T-helper 2 cell (primary cell): ENCODE measurements at regions not wholly inside any gene's neighbourhood (a gene's known extent, or its start where the extent isn't known, plus 50 kb on each side); places are given as distances from the start of the nearest gene placed in this dataset.
A peak's percentile ranks its signal among the peaks of the same experiment; 100 is the strongest.

ENCODE experiments used
- DNase-seq, 5 experiments: peaks; one replicate each; pipeline versions ENCODE4 v3.0.0 to v3.0.0-alpha.2; 2012 to 2022

DNA sequence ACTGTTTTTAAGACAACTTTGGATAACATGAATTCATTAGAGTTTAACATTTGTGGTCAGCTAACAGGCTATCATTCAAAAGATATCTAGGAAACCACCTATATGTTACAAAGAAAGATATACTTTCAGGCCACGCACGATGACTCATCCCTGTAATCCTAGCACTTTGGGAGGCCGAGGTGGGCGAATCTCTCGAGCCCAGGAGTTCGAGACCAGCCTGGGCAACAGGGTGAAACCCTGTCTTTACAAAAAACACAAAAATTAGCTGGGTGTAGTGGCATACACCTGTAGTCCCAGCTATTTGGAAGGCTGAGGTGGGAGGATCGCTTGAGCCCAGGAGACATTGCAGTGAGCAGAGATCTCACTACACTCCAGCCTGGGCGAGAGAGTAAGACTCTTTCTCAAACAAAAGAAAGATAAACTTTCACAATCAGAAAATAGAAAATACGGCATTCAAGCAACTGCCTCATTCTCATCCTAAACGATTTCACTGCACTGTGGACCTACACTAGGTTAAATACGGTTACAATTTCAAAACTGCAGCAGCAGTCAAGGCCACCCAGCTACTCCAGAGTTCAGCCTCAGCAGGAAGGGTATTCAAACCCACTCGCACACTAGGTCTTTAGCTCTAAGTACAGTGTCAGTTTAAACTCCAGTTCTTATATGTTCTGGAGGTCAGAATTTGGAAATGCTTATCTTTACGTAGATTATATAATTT is 250.0 kb upstream of the SLC39A10 start:
- DNase-seq = peak in 1 of 5 experiments; percentile 47

DNA sequence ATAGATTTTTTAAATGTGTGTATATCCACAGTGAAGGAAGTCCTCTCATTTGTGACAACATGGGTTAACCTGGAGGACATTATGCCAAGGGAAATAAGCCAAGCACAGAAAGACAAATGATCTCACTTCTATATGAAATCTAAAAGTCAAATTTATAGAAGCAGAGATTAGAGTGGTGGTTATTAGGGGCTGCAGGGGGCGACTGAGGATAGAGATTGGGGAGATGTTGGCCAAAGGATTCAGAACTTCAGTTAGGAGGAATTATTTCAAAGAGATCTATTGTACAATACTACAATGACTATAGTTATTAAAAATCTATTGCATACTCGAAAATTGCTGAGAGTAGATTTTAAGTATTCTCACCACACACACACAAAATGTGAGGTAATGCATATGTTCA is 252.4 kb upstream of the SLC39A10 start:
- peak in 1 of 5 experiments; percentile 14 for DNase-seq

DNA sequence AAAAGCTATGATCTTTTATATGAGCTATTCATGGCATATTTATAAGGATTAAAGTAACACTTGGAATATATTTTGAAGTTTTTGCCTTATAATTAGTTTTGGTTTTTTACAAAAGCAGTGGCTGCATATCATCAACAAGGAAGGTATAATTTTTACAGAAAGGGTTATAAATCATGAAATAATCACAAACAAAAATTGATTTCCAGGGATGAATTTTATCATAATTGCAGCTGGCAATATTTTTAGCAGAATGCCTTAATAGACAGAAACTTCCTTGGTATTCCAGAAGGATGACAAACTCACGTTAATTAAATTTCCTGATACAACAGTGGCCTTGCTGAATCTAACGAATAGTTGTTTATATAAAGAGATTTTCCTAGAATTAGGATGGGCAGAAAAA is 260.5 kb upstream of the SLC39A10 start:
- DNase-seq = no peak

DNA sequence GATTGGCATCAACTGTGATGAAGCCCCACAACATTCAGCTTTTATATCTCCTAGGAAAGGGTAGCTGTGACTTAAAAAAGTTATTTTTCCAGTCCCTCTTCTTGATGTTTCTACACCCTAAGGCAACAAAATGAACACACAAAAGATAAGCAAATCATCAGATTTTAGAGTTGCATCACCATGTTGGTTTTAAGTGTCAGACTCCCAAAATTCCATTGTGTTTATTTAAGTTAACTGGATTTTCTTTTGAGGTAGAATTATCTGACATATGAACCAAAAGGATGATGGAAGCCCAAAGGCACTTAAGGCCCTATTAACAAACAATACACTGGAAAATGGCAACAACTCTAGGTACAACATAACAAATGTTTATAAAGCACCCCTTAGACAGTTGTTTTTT is 261.7 kb upstream of the SLC39A10 start:
- DNase-seq = no peak

DNA sequence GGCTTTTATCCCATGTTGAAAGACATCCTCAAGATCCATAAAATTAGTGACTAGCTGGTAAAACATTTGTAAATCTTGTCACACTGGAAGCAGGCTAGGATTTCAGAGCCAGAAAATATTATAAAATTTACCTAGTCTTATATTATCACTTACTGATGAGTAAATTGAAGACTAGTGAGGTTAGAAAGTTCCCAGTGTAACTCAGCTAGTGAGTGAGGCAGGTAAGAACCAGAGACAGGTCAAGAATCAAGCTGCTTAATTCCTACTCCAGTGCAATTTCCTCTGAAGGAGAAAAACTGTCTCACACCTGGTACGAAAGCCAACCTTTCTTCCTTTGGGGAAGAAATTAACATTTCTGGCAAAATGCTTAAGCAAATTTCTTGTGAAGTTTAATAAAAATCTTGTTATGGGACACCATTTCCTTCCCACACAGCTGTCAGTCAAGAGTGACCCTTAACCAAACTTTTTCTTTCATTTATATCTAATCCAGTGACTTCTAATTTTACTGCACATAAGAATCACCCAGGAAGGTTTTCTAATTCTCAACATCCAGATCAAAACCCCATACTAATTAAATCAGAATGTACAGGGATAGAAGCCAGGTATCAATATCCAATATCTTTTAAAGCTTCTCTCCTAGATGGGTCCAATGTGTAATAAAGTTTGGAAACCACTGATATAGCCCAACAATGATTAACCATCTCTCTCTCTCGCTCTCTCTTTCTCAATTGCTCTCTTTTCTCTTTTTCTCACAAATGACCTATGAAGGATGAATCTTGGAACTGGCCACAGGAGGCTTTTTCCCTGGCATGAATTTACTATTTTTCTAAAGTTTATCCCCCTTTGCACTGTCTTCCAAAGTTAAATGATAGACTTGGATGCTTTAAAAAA is 264.3 kb upstream of the SLC39A10 start:
- no peak for DNase-seq

DNA sequence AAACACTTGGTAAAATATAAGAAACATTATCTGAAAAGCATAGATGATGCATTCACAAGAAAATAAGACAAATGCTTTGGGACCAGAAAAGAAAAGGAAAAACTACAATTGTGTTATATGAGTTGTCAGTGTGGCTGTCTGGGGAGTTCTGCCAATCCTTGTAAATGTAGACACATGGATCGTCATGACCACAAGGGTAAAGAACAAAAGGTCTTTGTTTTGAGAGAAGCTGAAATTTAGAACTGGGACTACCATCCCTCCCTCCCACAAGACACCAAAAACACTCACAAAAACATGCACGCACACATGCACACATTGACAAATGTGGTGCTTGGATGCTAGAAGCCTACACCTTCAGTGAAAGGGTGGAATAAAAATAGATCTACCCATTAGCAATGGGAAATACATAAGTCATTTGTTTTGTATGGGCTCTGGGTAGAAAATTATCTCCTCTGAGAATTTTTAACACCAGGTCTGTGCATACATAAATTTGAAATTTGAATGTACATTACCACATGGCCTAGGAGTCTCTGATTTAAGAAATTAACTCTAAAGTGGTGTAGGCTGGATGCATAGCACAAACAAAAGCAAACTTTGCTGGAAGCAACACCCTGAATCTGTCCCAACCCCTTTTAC is 266.2 kb upstream of the SLC39A10 start:
- DNase-seq = no peak

DNA sequence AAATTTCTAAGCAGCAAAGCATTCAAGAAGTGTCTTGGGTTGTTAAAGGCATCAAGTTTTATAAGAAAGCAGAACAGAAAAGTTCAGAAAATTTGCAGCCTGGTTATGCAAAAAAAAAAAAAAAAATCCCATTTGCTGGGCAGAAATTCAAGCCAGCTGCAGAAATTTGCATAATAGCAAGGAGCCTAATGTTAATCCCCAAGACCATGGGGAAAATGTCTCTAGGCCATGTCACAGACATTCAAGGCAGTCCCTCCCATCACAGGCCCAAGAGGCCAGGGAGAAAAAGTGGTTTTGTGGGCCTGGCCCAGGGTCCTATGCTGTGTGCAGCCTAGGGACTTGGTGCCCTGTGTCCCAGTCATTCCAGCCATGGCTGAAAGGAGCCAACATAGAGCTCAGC is 269.0 kb upstream of the SLC39A10 start:
- no peak for DNase-seq

DNA sequence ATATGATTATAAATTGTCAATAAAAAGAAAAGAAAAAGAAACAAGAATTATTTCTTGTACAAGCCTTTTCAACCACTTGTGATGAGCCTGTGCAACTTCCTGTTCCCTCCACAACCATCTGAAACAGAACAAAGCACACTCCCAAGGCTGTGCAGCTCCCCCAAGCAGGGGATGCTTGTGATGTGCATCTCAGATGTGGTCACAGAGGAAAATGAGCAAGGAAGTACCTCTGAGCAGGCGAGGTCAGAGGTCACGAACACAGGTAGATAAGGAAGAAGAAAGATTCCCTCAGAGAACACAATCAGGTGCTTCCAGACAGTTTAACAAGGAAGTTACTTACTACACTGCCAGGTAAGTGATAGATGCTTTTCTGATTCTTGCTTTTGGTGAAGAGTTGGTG is 274.8 kb upstream of the SLC39A10 start:
- peak in 2 of 5 experiments; percentile 4 to 60 for DNase-seq

DNA sequence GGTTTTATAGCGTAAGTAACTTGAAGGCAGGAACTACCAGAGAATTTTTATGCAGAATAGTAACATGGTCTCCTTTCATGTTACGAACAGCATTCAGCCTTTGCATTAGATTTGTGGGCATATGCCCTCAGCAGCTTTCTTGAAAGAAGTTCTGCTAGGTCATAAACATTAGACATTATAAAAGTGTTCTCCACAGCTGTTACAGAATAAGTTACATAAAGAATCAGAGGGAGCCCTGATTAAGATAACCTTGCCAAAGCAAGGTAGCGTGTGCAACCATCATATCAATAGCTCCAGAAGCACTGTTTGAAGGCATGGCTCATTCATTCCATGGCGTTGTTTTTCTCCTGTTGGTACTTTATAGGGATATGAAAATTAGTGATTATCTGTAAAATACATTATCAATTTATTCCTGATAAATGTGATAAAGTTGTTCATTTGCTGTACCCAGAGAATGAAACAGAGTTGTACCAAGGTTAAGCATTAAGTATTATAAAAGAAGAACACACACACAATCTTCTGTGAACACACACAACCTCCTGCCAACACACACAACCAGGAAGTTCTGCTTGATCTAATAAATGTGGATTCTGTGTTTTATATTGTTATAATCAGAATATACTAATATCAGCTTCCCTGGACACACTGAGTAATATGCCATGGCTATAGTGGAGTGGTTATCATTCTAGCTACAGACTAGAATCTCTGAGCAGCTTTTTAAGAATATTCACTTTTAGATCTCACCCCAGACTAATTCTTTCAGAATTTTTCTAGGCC is 286.7 kb upstream of the SLC39A10 start:
- DNase-seq = no peak

DNA sequence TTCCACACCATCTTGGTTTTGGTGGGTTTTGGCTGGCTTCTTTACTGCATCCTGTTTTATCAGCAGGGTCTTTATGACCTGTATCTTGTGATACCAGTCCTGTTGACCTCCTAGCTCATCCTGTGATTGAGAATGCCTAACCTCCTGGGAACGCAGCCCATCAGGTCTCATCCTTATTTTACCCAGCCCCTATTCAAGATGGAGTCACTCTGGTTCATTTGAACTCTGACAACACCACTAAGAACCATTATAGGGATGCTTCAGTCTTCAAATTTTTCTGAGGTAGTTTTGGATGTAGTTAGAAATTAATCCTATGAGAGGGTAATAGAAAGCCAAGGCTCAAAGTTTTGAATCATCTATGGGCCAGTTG is 287.8 kb upstream of the SLC39A10 start:
- no peak for DNase-seq

DNA sequence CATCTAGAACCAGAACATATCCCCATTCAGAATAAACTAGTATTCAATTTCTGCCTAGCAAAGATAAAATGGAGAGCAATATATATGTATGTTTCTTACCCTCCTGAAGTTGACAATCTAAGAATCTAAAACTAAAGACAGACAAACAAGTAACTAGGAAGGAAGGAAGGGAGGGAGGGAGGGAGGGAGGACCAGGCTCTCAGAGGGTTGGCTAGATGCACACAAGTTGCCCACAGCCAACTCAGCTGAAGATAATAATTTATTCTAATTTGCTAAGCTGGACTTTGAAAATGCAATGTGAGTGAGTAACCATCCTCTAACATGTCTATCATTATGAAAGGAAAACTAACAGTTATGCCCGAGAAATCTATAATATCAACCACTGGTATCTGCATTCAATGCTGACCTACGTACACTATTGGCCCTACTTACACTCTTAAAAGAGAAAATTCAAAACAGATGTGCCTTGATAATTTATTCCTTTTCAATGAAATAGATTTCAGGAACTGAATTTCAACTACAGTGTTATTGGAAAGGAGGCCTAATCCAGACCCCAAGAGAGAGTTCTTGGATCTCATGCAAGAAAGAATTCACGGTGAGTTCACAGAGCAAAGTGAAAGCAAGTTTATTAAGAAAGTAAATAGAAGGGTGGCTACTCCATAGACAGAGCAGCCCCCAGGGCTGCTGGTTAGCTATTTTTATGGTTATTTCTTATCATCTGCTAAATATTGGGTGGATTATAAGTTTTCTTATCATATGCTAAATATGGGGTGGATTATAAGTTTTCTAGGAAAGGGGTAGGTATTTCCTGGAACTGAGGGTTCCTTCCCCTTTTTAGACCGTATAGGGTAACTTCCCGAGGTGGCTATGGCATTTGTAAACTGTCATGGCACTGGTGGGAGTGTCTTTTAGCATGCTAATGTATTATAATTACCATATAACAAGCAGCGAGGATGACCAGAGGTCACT is 288.5 kb upstream of the SLC39A10 start:
- DNase-seq = no peak

DNA sequence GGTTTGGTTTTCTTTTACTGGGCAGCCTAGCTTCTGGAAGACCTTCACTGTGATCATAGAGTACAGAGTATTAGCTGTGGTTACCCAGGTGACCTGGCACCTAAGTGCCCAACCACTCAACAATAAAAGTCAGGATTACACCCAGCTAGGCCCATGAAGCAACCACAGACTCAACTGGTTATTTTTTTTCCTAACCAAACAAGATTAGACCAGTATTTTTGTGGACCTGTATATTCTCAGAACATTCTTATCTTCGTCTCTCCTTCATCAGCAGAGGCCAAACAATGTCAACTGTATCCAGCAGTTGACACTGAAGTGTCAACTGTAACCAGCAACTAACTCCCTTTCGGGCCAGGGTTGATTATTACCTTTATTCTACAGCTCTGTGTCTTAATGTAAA is 289.2 kb upstream of the SLC39A10 start:
- DNase-seq = no peak

DNA sequence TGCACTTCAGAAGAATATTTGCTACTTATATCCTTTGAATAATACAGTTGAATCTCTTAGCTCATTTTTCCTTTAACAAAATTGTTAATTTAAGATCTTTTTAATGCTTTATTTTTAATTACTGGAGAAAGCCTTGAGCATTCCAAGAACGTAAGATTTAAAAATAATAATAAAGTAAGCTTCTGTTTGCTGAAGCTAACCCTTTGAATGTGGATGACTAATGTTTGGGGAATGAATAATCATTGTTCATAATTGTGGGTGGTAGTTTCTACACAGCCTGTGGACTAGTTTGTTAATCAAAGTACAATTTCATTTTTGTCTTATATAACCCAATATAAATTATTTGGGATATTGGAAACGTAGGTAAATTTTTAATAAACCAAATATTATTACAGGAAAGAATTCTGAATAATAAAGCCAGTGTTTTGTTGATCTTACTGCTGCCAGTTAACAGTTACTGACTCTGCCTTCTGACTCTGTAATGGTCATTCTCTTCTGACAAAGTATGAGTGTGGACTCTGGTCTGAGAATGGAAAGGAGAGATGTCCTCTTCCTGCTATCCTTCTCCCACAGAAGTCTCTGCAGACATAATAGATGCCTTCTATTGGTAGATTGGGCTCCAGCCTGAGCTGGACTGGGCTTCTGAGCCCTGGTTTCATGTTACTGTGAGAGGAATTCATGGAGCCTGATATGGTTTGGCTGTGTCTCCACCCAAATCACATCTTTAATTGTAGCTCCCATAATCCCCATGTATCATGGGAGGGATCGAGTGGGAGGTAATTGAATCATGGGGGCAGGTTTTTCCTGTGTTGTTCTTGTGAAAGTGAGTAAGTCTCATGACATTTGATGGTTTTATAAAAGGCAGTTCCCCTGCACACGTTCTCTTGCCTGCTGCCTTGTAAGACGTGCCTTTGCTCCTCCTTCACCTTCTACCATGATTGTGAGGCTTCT is 292.7 kb upstream of the SLC39A10 start:
- DNase-seq = no peak

DNA sequence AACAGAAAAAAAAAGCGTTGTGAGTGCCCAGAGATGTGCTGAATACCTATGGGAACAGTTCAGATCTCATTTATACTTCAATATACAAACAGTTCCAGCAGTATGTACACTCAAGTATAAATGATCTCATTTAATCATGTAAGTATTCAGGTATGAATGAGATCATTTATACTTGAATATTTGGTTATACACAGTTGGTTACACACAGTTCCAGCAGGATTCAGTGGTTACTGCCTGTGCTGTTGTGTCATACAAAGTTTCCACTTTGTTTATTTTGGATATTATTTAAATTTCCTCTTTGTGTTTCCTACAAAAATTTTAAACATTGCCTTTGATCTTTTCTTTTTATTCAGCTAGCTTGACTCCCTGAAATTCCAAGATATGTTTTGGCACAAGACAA is 293.5 kb upstream of the SLC39A10 start:
- no peak for DNase-seq

DNA sequence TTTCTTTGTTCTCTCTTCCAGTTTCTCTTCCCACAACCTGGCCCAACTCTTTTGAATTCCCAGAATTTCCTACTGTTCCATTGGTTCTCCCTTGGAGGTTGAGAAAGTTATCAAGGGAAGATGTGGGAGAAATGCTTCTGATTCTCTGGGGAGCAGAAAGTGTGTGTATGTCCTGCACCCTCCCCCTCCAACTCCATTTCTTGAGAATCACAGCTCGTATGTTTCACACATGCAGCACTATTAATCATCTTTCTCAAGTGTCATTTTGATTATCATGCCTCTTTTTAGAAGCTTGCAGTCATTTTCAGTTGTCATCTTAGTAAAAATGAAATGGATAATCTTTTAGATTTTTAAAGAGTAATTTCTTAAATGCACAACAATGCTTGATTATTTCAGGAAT is 296.8 kb upstream of the SLC39A10 start:
- DNase-seq = peak in 1 of 5 experiments; percentile 46

DNA sequence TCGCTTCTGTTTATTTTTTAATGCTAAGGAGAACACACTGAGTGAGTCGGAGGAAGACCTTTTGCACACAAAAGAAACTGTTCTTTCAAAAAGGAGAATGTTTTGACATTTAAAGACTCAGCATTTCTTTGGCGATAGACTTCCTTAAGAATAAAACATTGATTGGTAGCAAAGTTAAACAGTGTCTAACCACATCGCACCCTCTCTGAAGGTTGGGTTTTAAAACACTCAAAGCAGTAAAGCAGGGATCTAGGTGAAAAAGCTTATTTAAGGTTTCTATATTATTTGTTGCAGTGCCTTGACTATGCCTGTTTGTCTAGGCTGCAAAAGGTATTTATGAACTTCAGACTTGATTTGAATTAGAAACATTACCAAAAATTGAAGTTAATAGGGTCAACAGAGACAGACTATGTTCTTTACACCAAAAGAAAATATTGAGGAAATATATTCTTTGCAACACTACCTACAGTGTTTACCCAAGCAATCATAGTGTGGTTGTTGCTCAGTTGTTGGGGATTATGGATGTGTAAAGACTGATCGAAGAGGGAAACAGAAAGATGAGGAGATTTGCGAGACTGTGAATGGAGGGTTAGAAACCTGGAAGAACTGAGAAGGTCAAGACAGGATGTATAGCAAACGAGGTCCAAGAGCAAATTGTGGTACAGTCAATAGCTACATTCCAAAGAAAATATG is 297.8 kb upstream of the SLC39A10 start:
- DNase-seq = peak in 1 of 5 experiments; percentile 29

DNA sequence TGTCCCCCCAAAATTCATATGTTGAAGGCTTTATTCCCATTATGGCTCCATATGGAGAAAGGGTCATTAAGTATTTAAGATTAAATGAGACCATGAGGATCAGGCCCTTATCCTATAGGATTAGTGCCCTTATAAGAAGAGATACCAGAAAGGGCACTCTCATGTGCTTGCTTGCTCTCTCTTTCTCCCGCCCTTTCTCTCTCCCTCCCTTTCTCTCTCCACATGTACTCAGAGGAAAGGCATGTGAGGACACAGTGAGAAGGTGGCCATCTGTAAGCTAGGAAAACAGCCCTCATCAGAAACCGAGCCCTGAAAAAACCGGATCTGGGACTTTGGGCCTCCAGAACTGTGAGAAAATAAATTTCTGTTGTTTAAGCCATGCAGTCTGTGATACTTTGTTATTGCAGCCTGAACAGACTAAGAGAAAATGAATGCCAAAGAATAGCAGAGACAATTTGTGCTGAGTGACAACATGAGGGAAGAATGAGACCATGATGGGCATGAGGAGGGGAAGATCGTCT is 300.0 kb upstream of the SLC39A10 start:
- DNase-seq = no peak

DNA sequence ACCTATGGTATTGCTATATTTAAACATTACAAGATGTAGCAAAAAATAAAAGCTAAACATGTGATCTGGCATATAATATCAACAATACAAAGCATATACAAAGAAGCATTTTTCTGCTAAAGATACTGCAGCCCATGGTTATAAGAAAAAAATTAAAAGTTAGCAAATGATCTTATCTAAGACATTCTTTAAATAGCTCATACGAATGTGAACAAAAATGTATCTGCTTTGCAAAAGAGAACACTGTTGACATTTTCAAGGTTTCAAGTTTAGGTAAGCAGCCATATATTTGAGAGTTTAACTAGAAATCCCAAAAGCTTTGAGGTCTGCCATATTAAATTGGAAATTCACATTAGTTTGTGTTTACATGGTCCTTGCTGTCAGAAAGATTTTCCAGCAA is 301.0 kb upstream of the SLC39A10 start:
- no peak for DNase-seq

DNA sequence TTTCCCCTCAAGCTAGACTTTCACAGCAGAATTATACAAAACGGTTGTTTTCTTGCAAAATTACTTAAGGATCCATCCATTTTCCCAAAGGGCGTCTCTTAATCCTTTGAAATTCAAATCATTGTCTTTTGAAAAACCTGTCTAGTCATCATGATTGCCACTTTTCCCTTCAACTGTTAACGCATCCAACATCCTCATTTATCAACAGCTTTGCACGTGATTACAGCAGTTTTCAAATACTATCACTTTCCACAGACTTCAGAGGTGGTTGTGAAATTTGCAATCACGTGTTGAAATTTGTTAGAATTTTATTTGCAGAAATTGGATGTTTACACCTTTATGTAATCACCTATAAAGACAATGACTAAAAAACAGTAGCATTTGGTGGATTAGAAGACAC is 304.4 kb upstream of the SLC39A10 start:
- DNase-seq = no peak
